HG03139 (cell line): ENCODE measurements at regions not wholly inside any gene's neighbourhood (a gene's known extent, or its start where the extent isn't known, plus 50 kb on each side); places are given as distances from the start of the nearest gene placed in this dataset.
A peak's percentile ranks its signal among the peaks of the same experiment; 100 is the strongest.
"Not testable (repeated sequence)": the region's sequence is repeated elsewhere in the genome, so short reads cannot be mapped to it uniquely, and the experiment has no call there.

ENCODE experiments used
- ATAC-seq: cut with Tn5 transposase; IDR thresholded peaks from one replicate; pipeline ENCODE4 v1.9.1; 2021; ENCODE audit not compliant: unreplicated experiment

- ATAC-seq = no peak
Observed at GRCh38 chr11:96447208-96448110, 57.6 kb downstream of the JRKL start.

GRCh38 chr11:96448225-96448624 lies 58.4 kb downstream of the JRKL start:
- no peak for ATAC-seq

GRCh38 chr11:96456111-96456510 lies 66.3 kb downstream of the JRKL start:
- ATAC-seq = no peak

GRCh38 chr11:96459751-96460150 lies 69.9 kb downstream of the JRKL start:
- ATAC-seq = no peak

- no peak for ATAC-seq
Observed at GRCh38 chr11:96461871-96462270, 72.1 kb downstream of the JRKL start.

GRCh38 chr11:96464700-96465307 lies 75.0 kb downstream of the JRKL start:
- peak; percentile 72 for ATAC-seq

- ATAC-seq = no peak
Observed at GRCh38 chr11:96465512-96465911, 75.7 kb downstream of the JRKL start.

GRCh38 chr11:96466607-96467006 lies 76.8 kb downstream of the JRKL start:
- no peak for ATAC-seq

GRCh38 chr11:96469776-96470175 lies 80.0 kb downstream of the JRKL start:
- ATAC-seq = no peak

GRCh38 chr11:96470521-96470920 lies 80.7 kb downstream of the JRKL start:
- ATAC-seq = no peak

GRCh38 chr11:96472085-96472484 lies 82.3 kb downstream of the JRKL start:
- ATAC-seq = peak; percentile 78

GRCh38 chr11:96474263-96474662 lies 84.5 kb downstream of the JRKL start:
- no peak for ATAC-seq

GRCh38 chr11:96481204-96481603 lies 91.4 kb downstream of the JRKL start:
- ATAC-seq = no peak

- ATAC-seq = no peak
Observed at GRCh38 chr11:96481771-96482170, 92.0 kb downstream of the JRKL start.

- ATAC-seq = no peak
Observed at GRCh38 chr11:96482193-96482592, 92.4 kb downstream of the JRKL start.

GRCh38 chr11:96483374-96483955 lies 93.7 kb downstream of the JRKL start:
- no peak for ATAC-seq

- no peak for ATAC-seq
Observed at GRCh38 chr11:96484361-96484760, 94.5 kb downstream of the JRKL start.

- no peak for ATAC-seq
Observed at GRCh38 chr11:96486890-96487611, 97.2 kb downstream of the JRKL start.

GRCh38 chr11:96488911-96489310 lies 99.1 kb downstream of the JRKL start:
- not testable (repeated sequence) for ATAC-seq

- ATAC-seq = no peak
Observed at GRCh38 chr11:96500440-96500839, 110.6 kb downstream of the JRKL start.

GRCh38 chr11:96506041-96506440 lies 116.2 kb downstream of the JRKL start:
- no peak for ATAC-seq
